GM19238 (cell line): ENCODE measurements at regions not wholly inside any gene's neighbourhood (a gene's known extent, or its start where the extent isn't known, plus 50 kb on each side); places are given as distances from the start of the nearest gene placed in this dataset.
"Not testable (repeated sequence)": the region's sequence is repeated elsewhere in the genome, so short reads cannot be mapped to it uniquely, and the experiment has no call there.

Experiments
- DNase-seq: peaks from one replicate; pipeline ENCODE4 v3.0.0; 2011; ENCODE audit warnings: low spot score; ENCODE audit not compliant: insufficient read length

- DNase-seq: no peak
These were observed 848.5 kb downstream of the PCDH17 start for GRCh38 chr13:58480061-58480460.

GRCh38 chr13:58488251-58488650, 856.7 kb downstream of the PCDH17 start:
- no peak for DNase-seq

- no peak for DNase-seq
These were observed 864.1 kb downstream of the PCDH17 start for GRCh38 chr13:58495668-58496067.

- DNase-seq: no peak
These were observed 869.4 kb downstream of the PCDH17 start for GRCh38 chr13:58500938-58501337.

- DNase-seq: not testable (repeated sequence)
These were observed 872.7 kb downstream of the PCDH17 start for GRCh38 chr13:58504202-58504700.

- DNase-seq: not testable (repeated sequence)
These were observed 873.8 kb downstream of the PCDH17 start for GRCh38 chr13:58505262-58505920.

GRCh38 chr13:58528351-58528750, 896.8 kb downstream of the PCDH17 start:
- no peak for DNase-seq

GRCh38 chr13:58531614-58532013, 900.1 kb downstream of the PCDH17 start:
- DNase-seq: no peak

GRCh38 chr13:58542530-58542929, 911.0 kb downstream of the PCDH17 start:
- no peak for DNase-seq

GRCh38 chr13:58547419-58547818, 915.9 kb downstream of the PCDH17 start:
- DNase-seq: no peak

GRCh38 chr13:58566176-58566575, 934.6 kb downstream of the PCDH17 start:
- DNase-seq: no peak

GRCh38 chr13:58573743-58574142, 942.2 kb downstream of the PCDH17 start:
- no peak for DNase-seq

- DNase-seq: no peak
These were observed 943.2 kb downstream of the PCDH17 start for GRCh38 chr13:58574791-58575190.

- DNase-seq: no peak
These were observed 947.9 kb downstream of the PCDH17 start for GRCh38 chr13:58579468-58579867.

- no peak for DNase-seq
These were observed 952.4 kb downstream of the PCDH17 start for GRCh38 chr13:58583966-58584365.

GRCh38 chr13:58584610-58585009, 953.1 kb downstream of the PCDH17 start:
- no peak for DNase-seq

GRCh38 chr13:58587183-58587582, 955.6 kb downstream of the PCDH17 start:
- DNase-seq: no peak

GRCh38 chr13:58592052-58592451, 960.5 kb downstream of the PCDH17 start:
- DNase-seq: no peak

GRCh38 chr13:58592786-58593185, 961.2 kb downstream of the PCDH17 start:
- DNase-seq: no peak

GRCh38 chr13:58594747-58595600, 963.4 kb downstream of the PCDH17 start:
- no peak for DNase-seq

- no peak for DNase-seq
These were observed 966.0 kb downstream of the PCDH17 start for GRCh38 chr13:58597552-58597951.

- no peak for DNase-seq
These were observed 966.7 kb downstream of the PCDH17 start for GRCh38 chr13:58598241-58598640.

GRCh38 chr13:58611117-58611516, 979.6 kb downstream of the PCDH17 start:
- no peak for DNase-seq
